Sigmoid colon (tissue), 4 donors: ENCODE measurements at regions not wholly inside any gene's neighbourhood (a gene's known extent, or its start where the extent isn't known, plus 50 kb on each side); places are given as distances from the start of the nearest gene placed in this dataset.
A peak's percentile ranks its signal among the peaks of the same experiment; 100 is the strongest.

ENCODE experiments used
- CTCF ChIP-seq, 4 experiments: fragments of 450-650 bp in 3 of 4; fragments of 200-600 bp in 1 of 4; IDR thresholded peaks; one replicate each; pipeline ENCODE4 v1.5.1; 2016 to 2019; ENCODE audit warnings: antibody characterized with exemption in 4 of 4, mild to moderate bottlenecking in 3 of 4, moderate library complexity in 2 of 4
- EP300 ChIP-seq, 4 donors: sonication (generic); formaldehyde crosslinking; IDR thresholded peaks; one replicate each; pipeline ENCODE4 v1.6.1; 2017; ENCODE audit warnings: antibody characterized with exemption in 4 of 4
- POLR2A ChIP-seq, 2 donors: fragments of 450-650 bp; IDR thresholded peaks; one replicate each; pipeline ENCODE4 v1.6.1; 2016; ENCODE audit warnings: antibody characterized with exemption in 2 of 2, mild to moderate bottlenecking in 2 of 2, moderate library complexity in 2 of 2
- POLR2AphosphoS5 ChIP-seq, 4 donors: sonication (generic); formaldehyde crosslinking; IDR thresholded peaks; one replicate each; pipeline ENCODE4 v1.6.1; 2017; ENCODE audit warnings: antibody characterized with exemption in 4 of 4

- TF ChIP-seq CTCF (IDR thresholded peaks at IDR 0.05) (peak in 3 of 4 experiments; percentile 51 to 79 (median 65)), POLR2AphosphoS5 (IDR thresholded peaks at IDR 0.05) (peak in 3 of 4 donors; percentile 45 to 79 (median 69)), POLR2A (IDR thresholded peaks at IDR 0.05) (no peak), EP300 (IDR thresholded peaks at IDR 0.05) (no peak)
These were observed 170.5 kb upstream of the PROK2 start for GRCh38 chr3:71955240-71956068.
